ENCODE measurements at regions not wholly inside any gene's neighbourhood (a gene's known extent, or its start where the extent isn't known, plus 50 kb on each side); places are given as distances from the start of the nearest gene placed in this dataset.
"Not testable (repeated sequence)": the region's sequence is repeated elsewhere in the genome, so short reads cannot be mapped to it uniquely, and the experiment has no call there.

- TF ChIP-seq, protein P1, sequence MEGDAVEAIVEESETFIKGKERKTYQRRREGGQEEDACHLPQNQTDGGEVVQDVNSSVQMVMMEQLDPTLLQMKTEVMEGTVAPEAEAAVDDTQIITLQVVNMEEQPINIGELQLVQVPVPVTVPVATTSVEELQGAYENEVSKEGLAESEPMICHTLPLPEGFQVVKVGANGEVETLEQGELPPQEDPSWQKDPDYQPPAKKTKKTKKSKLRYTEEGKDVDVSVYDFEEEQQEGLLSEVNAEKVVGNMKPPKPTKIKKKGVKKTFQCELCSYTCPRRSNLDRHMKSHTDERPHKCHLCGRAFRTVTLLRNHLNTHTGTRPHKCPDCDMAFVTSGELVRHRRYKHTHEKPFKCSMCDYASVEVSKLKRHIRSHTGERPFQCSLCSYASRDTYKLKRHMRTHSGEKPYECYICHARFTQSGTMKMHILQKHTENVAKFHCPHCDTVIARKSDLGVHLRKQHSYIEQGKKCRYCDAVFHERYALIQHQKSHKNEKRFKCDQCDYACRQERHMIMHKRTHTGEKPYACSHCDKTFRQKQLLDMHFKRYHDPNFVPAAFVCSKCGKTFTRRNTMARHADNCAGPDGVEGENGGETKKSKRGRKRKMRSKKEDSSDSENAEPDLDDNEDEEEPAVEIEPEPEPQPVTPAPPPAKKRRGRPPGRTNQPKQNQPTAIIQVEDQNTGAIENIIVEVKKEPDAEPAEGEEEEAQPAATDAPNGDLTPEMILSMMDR (IDR thresholded peaks at IDR 0.05), result no peak
- DNase-seq (ENCODE audit: low spot score), result no peak
- no peak overlapping the region for H3K4me3 ChIP-seq
- H3K27ac ChIP-seq, result no peak overlapping the region
These were observed 138.6 kb upstream of the GRB10 start for GRCh38 chr7:50921114-50921813.

DNA sequence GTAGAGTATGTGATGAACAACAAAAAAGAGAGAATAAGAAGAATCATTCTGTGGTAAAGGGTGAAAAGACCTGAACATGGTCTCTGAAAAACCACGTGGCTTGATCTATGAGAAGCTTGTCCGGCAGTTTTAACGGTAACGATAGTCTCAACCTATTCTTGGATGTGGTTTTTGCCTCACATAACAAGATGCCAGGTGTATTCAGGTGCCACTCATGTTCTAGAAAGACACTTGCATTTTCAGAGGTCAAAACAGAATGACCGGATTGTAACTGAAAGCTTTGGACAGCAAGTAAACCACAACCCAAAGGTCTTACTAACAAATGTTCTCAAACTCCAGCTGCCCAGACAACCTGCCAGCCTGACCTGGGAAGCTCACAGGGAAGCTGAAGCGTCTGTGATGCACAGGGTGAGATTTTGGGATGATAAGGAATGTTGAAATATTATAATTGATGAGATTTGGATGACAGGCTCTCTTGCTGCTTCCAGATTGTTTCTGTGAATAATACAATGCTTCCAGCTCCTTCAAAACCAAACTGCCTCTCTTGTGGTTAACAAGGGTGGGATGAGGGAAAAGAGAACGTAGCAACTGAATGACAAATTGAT lies 137.4 kb upstream of the GRB10 start:
- Histone ChIP-seq H3K4me3 (no peak overlapping the region), H3K27ac (no peak overlapping the region)
- DNase-seq (ENCODE audit: low spot score), result no peak
- TF ChIP-seq, protein P1 (IDR thresholded peaks at IDR 0.05), result no peak

- no peak overlapping the region for H3K27ac ChIP-seq
- H3K4me3 ChIP-seq, result no peak overlapping the region
- TF ChIP-seq, protein P1 (IDR thresholded peaks at IDR 0.05), result no peak
- DNase-seq (ENCODE audit: low spot score), result no peak
These were observed 132.9 kb upstream of the GRB10 start for GRCh38 chr7:50915621-50916020.

GRCh38 chr7:50914460-50914859 lies 131.8 kb upstream of the GRB10 start:
- no peak for DNase-seq (ENCODE audit: low spot score)
- no peak overlapping the region for H3K27ac ChIP-seq
- no peak overlapping the region for H3K4me3 ChIP-seq
- TF ChIP-seq, protein P1 (IDR thresholded peaks at IDR 0.05), result no peak

DNA sequence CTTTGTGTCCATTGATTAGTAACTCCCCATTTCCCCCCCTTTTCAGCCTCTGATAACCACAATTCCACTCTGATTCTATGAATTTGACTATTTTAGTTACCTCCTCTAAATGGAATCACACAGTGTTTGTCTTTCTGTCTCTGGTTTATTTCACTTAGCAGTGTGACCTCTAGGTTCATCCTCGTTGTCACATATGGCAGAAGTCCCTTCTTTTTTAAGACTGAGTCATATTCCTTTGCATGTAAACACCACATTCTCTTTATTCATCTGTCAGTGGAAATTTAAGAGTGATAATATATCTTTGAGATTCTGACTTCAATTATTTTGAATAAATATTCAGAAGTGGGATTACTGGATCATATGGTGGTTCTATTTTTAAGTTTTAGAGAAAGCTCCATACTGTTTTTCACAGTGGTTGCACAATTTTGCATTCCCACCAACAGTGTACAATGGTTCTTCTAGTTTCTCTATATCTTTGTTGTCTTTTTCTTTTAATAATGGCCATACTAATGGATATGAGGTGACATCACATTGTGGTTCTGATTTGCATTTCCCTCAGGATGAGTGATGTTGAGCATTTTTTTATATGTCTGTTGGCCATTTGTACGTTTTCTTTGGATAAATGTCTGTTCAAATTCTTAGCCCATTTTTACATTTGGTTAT lies 126.1 kb upstream of the GRB10 start:
- no peak overlapping the region for H3K27ac ChIP-seq
- DNase-seq (ENCODE audit: low spot score), result no peak
- TF ChIP-seq, protein P1 (IDR thresholded peaks at IDR 0.05), result no peak
- H3K4me3 ChIP-seq, result no peak overlapping the region

GRCh38 chr7:50898604-50899477 lies 116.1 kb upstream of the GRB10 start:
- not testable (repeated sequence) for DNase-seq (ENCODE audit: low spot score); H3K4me3 ChIP-seq; H3K27ac ChIP-seq

DNA sequence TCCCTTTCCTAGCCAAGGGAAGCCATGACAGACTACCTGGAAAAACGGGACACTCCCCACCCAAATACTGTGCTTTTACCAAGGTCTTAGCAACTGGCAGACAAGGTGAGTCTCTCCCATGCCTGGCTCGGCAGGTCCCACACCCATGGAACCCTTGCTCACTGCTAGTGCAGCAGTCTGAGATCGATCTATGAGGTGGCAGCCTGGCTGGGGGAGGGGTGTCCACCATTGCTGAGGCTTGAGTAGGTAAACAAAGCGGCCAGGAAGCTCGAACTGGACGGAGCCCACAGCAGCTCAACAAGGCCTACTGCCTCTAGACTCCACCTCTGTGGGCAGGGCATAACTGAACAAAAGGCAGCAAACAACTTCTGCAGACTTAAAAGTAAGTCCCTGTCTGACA lies 104.4 kb upstream of the GRB10 start:
- H3K27ac ChIP-seq; H3K4me3 ChIP-seq; DNase-seq (ENCODE audit: low spot score): not testable (repeated sequence)

Measured in coronary artery (tissue), 2 donors.